HEK293T (cell line): ENCODE measurements at regions not wholly inside any gene's neighbourhood (a gene's known extent, or its start where the extent isn't known, plus 50 kb on each side); places are given as distances from the start of the nearest gene placed in this dataset.

Experiments used
- CTCF ChIA-PET: fragments of 350-600 bp; formaldehyde crosslinking; extraction: SDS; loops from one replicate; lab custom pipeline; 2021; ENCODE audit warnings: antibody characterized with exemption, inconsistent platforms; lab: Yijun Ruan, JAX
- POLR2A ChIA-PET: fragments of 350-600 bp; formaldehyde crosslinking; extraction: SDS; loops from one replicate; lab custom pipeline; 2020; ENCODE audit warnings: antibody characterized with exemption, inconsistent platforms; lab: Yijun Ruan, JAX
- DNase-seq: peaks from one replicate; pipeline ENCODE4 v3.0.0; 2012; ENCODE audit warnings: mixed read lengths; ENCODE audit errors: extremely low spot score
- ARNT ChIP-seq: fragments of 450-650 bp; IDR thresholded peaks from 2 replicates; pipeline ENCODE4 v1.6.1; 2017; ENCODE audit warnings: mild to moderate bottlenecking
- BHLHE40 ChIP-seq: fragments of 450-650 bp; IDR thresholded peaks from 2 replicates; pipeline ENCODE4 v1.6.1; 2016; ENCODE audit warnings: mild to moderate bottlenecking, moderate library complexity, borderline replicate concordance
- CTBP1 ChIP-seq: fragments of 450-650 bp; IDR thresholded peaks from 2 replicates; pipeline ENCODE4 v1.6.1; 2016; ENCODE audit warnings: borderline replicate concordance
- ELF4 ChIP-seq: fragments of 450-650 bp; IDR thresholded peaks from 2 replicates; pipeline ENCODE4 v1.6.1; 2017; ENCODE audit warnings: antibody characterized with exemption
- FOXA1 ChIP-seq: fragments of 450-650 bp; IDR thresholded peaks from 2 replicates; pipeline ENCODE4 v1.6.1; 2016; ENCODE audit warnings: mild to moderate bottlenecking
- FOXK2 ChIP-seq: fragments of 450-650 bp; IDR thresholded peaks from 2 replicates; pipeline ENCODE4 v1.6.1; 2016; ENCODE audit warnings: mild to moderate bottlenecking
- FOXM1 ChIP-seq: fragments of 450-650 bp; IDR thresholded peaks from 2 replicates; pipeline ENCODE4 v1.6.1; 2017; ENCODE audit warnings: mild to moderate bottlenecking, borderline replicate concordance
- HDGF ChIP-seq: fragments of 450-650 bp; IDR thresholded peaks from 2 replicates; pipeline ENCODE4 v1.6.1; 2017; ENCODE audit warnings: antibody characterized with exemption, borderline replicate concordance
- L3MBTL2 ChIP-seq: fragments of 450-650 bp; conservative IDR thresholded peaks from 2 replicates; pipeline ENCODE4 v1.6.1; 2016; ENCODE audit warnings: mild to moderate bottlenecking
- LEF1 ChIP-seq: fragments of 450-650 bp; IDR thresholded peaks from 2 replicates; pipeline ENCODE4 v1.6.1; 2017; ENCODE audit warnings: mild to moderate bottlenecking, borderline replicate concordance
- NFRKB ChIP-seq: fragments of 450-650 bp; IDR thresholded peaks from 2 replicates; pipeline ENCODE4 v1.6.1; 2016; ENCODE audit warnings: mild to moderate bottlenecking, moderate library complexity
- PKNOX1 ChIP-seq: fragments of 450-650 bp; IDR thresholded peaks from 2 replicates; pipeline ENCODE4 v1.6.1; 2016
- SP1 ChIP-seq: fragments of 450-650 bp; IDR thresholded peaks from 2 replicates; pipeline ENCODE4 v1.6.1; 2017
- SUZ12 ChIP-seq: fragments of 450-650 bp; IDR thresholded peaks from 2 replicates; pipeline ENCODE4 v1.6.1; 2016; ENCODE audit warnings: mild to moderate bottlenecking
- TARDBP ChIP-seq: fragments of 450-650 bp; IDR thresholded peaks from 2 replicates; pipeline ENCODE4 v1.6.1; 2016
- ZNF384 ChIP-seq: fragments of 450-650 bp; IDR thresholded peaks from 2 replicates; pipeline ENCODE4 v1.6.1; 2016

- TF ChIP-seq FOXA1 (no peak), LEF1 (no peak), ARNT (no peak), FOXM1 (no peak), CTBP1 (no peak), BHLHE40 (no peak), TARDBP (no peak), ELF4 (no peak), SP1 (no peak), PKNOX1 (no peak), FOXK2 (no peak), SUZ12 (no peak), ZNF384 (no peak), L3MBTL2 (no peak)
- no peak for DNase-seq
- ChIA-PET POLR2A (no interaction called here), CTCF (no interaction called here)
Measured at GRCh38 chr10:131424836-131425491, 113.4 kb upstream of the TCERG1L start.

GRCh38 chr10:131425752-131426533, 114.4 kb upstream of the TCERG1L start:
- CTCF ChIA-PET: no interaction called here
- POLR2A ChIA-PET: no interaction called here
- TF ChIP-seq FOXM1: no peak
- TF ChIP-seq SUZ12: no peak
- TF ChIP-seq PKNOX1: no peak
- TF ChIP-seq ELF4: no peak
- no peak for DNase-seq

- ChIA-PET CTCF (no interaction called here), POLR2A (no interaction called here)
- no peak for TF ChIP-seq ELF4
- TF ChIP-seq FOXK2: no peak
- no peak for TF ChIP-seq BHLHE40
- no peak for TF ChIP-seq SP1
- no peak for TF ChIP-seq ZNF384
- no peak for TF ChIP-seq PKNOX1
- no peak for TF ChIP-seq TARDBP
- TF ChIP-seq FOXA1: no peak
- TF ChIP-seq ARNT: no peak
- no peak for TF ChIP-seq NFRKB
- TF ChIP-seq HDGF: no peak
- no peak for TF ChIP-seq CTBP1
- TF ChIP-seq FOXM1: no peak
- no peak for TF ChIP-seq LEF1
- TF ChIP-seq L3MBTL2: no peak
- no peak for TF ChIP-seq SUZ12
- no peak for DNase-seq
Measured at GRCh38 chr10:131426534-131426898, 115.0 kb upstream of the TCERG1L start.

GRCh38 chr10:131427281-131427680, 115.8 kb upstream of the TCERG1L start:
- ChIA-PET POLR2A (no interaction called here), CTCF (no interaction called here)
- no peak for DNase-seq
- TF ChIP-seq FOXK2: no peak
- TF ChIP-seq FOXA1: no peak
- TF ChIP-seq ELF4: no peak
- TF ChIP-seq ARNT: no peak
- TF ChIP-seq NFRKB: no peak
- no peak for TF ChIP-seq SP1
- no peak for TF ChIP-seq TARDBP
- TF ChIP-seq SUZ12: no peak
- no peak for TF ChIP-seq L3MBTL2
- no peak for TF ChIP-seq HDGF
- no peak for TF ChIP-seq CTBP1
- TF ChIP-seq FOXM1: no peak
- no peak for TF ChIP-seq PKNOX1
- no peak for TF ChIP-seq BHLHE40
- no peak for TF ChIP-seq ZNF384
- TF ChIP-seq LEF1: no peak

- TF ChIP-seq FOXA1 (no peak), BHLHE40 (no peak), ARNT (no peak)
- CTCF ChIA-PET: no interaction called here
- POLR2A ChIA-PET: no interaction called here
- DNase-seq: no peak
Measured at GRCh38 chr10:131427901-131428300, 116.4 kb upstream of the TCERG1L start.

- POLR2A ChIA-PET: no interaction called here
- TF ChIP-seq LEF1: no peak
- TF ChIP-seq BHLHE40: no peak
- no peak for TF ChIP-seq L3MBTL2
- TF ChIP-seq FOXA1: no peak
- TF ChIP-seq PKNOX1: no peak
- no peak for TF ChIP-seq SUZ12
- TF ChIP-seq TARDBP: no peak
- TF ChIP-seq FOXM1: no peak
- TF ChIP-seq CTBP1: no peak
- TF ChIP-seq ZNF384: no peak
- TF ChIP-seq ARNT: no peak
- TF ChIP-seq NFRKB: no peak
- no peak for TF ChIP-seq ELF4
- DNase-seq: no peak
- CTCF ChIA-PET: no interaction called here
Measured at GRCh38 chr10:131429141-131429540, 117.6 kb upstream of the TCERG1L start.
